AG10803 (cell line): ENCODE measurements at regions not wholly inside any gene's neighbourhood (a gene's known extent, or its start where the extent isn't known, plus 50 kb on each side); places are given as distances from the start of the nearest gene placed in this dataset.
"Not testable (repeated sequence)": the region's sequence is repeated elsewhere in the genome, so short reads cannot be mapped to it uniquely, and the experiment has no call there.

ENCODE experiments used
- DNase-seq: peaks from one replicate; pipeline ENCODE4 v3.0.0; 2010; ENCODE audit warnings: low read depth
- H3K4me3 ChIP-seq: 2 replicates; pipeline ENCODE4 v1.5.1; 2011; ENCODE audit warnings: mild to moderate bottlenecking, low read length, control low read depth
- TF ChIP-seq, protein P1 (sequence below): conservative IDR thresholded peaks from 2 replicates; pipeline ENCODE4 v1.5.1; 2011; ENCODE audit warnings: mild to moderate bottlenecking, low read length, control low read depth, inconsistent platforms

DNA sequence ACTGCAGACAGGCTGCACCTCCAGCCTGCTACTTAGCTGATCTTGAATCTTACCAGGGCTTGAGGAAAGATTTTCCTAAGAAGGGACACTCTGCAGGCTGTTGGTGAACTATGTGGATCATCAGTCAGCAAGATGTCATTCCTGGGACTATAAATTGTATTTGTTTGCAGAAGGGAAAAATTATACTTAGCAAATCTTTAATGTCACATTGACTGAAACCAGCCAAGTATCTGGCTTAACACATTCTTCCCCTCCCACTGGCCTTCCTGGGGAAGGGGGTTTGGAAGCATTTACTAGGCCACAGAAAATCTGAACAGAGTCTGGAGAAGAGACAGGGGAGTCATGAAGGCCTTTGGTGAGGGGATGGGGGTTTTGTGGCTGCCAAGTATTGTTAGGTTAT, 156.7 kb upstream of the EOLA2 start:
- DNase-seq = peak; percentile 68

DNA sequence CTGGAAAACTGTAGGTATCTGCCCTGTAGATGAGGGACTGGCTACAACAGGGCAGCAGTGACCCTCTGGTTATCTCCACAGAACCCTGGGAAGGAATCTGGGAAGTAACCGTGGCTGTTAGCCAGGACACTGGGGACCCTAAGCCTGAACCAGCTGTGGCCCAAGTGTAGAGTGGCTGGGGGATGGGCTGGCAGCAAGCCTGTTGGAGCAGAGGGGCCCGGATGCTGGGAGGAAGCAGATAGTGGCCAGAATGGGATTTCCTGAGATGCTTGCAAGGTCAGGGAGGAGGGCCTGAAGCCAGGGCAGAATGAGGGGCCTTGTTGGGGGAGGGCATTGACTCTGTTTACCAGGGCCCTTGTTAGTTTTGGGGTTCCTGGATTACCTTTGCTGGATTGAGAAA, 161.0 kb upstream of the EOLA2 start:
- H3K4me3 ChIP-seq = no peak overlapping the region
- DNase-seq = no peak
- TF ChIP-seq, protein P1, sequence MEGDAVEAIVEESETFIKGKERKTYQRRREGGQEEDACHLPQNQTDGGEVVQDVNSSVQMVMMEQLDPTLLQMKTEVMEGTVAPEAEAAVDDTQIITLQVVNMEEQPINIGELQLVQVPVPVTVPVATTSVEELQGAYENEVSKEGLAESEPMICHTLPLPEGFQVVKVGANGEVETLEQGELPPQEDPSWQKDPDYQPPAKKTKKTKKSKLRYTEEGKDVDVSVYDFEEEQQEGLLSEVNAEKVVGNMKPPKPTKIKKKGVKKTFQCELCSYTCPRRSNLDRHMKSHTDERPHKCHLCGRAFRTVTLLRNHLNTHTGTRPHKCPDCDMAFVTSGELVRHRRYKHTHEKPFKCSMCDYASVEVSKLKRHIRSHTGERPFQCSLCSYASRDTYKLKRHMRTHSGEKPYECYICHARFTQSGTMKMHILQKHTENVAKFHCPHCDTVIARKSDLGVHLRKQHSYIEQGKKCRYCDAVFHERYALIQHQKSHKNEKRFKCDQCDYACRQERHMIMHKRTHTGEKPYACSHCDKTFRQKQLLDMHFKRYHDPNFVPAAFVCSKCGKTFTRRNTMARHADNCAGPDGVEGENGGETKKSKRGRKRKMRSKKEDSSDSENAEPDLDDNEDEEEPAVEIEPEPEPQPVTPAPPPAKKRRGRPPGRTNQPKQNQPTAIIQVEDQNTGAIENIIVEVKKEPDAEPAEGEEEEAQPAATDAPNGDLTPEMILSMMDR = no peak

More for the DNA sequence above, 156.7 kb upstream of the EOLA2 start:
- TF ChIP-seq, protein P1 = no peak
- no peak overlapping the region for H3K4me3 ChIP-seq

DNA sequence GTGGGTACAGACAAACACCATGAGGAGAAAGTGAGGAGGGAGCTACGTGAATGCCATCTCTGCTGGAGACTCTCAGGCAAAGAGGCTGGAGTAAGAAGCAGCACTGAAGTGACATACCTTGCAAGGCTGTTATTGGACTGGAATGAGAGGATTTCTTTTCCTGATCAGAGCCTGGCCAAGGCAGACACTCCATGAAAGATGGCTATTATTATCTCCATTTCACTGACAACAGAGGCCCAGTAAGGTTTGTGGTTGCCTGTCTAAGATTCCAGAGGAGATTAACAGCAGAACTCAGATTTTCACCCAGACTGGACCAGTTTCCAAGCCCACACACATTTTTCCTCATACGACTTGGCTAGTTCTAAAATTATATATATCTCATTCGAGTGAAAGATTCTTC, 162.0 kb upstream of the EOLA2 start:
- no peak overlapping the region for H3K4me3 ChIP-seq
- TF ChIP-seq, protein P1 = no peak
- DNase-seq = peak; percentile 71

DNA sequence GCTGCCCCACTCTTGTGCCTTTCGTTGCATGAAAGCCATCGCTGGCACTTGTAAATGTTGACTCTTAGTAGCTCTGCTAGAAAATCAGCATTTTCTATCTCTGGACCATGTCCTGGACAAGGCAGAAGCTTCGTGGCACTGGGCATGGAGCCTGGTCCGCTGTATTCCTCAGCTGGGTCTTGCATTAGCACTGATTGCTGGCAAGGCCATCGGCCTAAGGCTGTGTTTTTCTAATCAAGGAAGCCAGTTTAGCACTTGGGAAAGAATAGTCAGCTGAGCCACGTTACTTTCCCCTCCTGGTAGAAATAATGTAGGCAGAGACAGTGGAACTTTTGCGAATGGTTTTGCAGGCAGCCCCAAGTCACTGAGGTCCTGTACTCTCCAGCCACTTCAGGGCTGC, 180.2 kb upstream of the EOLA2 start:
- TF ChIP-seq, protein P1 = no peak
- no peak for DNase-seq
- H3K4me3 ChIP-seq = no peak overlapping the region

DNA sequence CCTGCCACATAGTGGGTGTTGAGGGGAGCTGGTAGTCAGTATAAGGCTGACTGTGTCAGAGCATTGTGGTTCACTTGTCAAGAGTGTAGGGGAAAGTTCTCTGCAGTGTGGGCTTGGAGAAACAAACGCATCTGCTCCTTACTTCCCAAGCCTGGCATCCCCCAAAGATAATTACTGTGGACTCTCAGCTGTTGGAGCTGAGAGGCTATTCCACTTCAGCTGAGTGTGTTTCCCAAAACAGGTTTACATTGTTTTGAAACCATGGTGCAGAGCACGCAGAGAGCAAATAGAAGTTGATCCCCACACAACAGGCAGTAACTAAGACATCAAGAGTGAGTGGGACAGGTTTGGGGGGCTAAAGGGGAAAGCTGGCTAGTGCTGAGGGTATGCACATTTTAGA, 181.0 kb upstream of the EOLA2 start:
- no peak for DNase-seq
- H3K4me3 ChIP-seq = no peak overlapping the region
- TF ChIP-seq, protein P1 = no peak

DNA sequence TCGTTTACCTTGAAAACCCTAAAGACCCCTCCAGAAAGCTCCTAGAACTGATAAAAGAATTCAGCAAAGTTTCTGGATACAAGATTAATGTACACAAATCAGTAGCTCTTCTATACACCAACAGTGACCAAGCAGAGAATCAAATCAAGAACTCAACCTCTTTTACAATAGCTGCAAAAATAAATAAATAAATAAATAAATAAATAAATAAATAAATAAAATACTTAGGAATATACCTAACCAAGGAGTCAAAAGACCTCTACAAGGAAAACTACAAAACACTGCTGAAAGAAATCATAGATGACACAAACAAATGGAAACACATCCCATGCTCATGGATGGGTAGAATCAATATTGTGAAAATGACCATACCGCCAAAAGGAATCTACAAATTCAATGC, 186.8 kb upstream of the EOLA2 start:
- H3K4me3 ChIP-seq, DNase-seq: not testable (repeated sequence)

DNA sequence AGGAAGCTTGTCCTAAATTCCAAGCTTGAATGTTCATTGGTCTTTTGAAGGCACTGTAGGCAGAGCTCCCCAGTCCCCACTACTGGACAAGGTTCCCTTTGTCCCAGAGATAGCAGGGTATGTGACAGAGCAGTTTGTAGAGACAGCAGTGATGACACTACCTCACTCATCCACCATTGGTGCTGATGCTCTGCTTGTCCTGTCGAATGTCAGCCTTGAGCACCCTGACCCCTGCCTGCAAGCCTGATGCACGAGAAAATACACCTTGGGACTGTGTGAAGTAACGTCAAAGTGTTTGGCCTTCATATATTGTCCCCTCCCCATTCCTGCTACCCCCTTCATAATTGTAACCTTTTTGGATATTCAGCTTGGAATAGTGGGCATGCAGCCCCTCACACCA, 188.9 kb upstream of the EOLA2 start:
- TF ChIP-seq, protein P1 = no peak
- H3K4me3 ChIP-seq = no peak overlapping the region
- no peak for DNase-seq
